Ishikawa (cell line): ENCODE measurements at regions not wholly inside any gene's neighbourhood (a gene's known extent, or its start where the extent isn't known, plus 50 kb on each side); places are given as distances from the start of the nearest gene placed in this dataset.

Source experiments
- EGR1 ChIP-seq: IDR thresholded peaks from 2 replicates; pipeline ENCODE4 v1.6.1; 2012
- MAX ChIP-seq: IDR thresholded peaks from 2 replicates; pipeline ENCODE4 v1.6.1; 2012
- TAF1 ChIP-seq: IDR thresholded peaks from 2 replicates; pipeline ENCODE4 v1.6.1; 2012; ENCODE audit warnings: low read depth, mild to moderate bottlenecking
- TCF12 ChIP-seq: IDR thresholded peaks from 2 replicates; pipeline ENCODE4 v1.6.1; 2012; ENCODE audit warnings: low read depth
- TEAD4 ChIP-seq: IDR thresholded peaks from 2 replicates; pipeline ENCODE4 v1.6.1; 2012
- YY1 ChIP-seq: IDR thresholded peaks from 2 replicates; pipeline ENCODE4 v1.6.1; 2012; ENCODE audit warnings: low read depth

- TF ChIP-seq TEAD4: no peak
- TF ChIP-seq EGR1: no peak
- no peak for TF ChIP-seq TCF12
- TF ChIP-seq TAF1: no peak
- TF ChIP-seq YY1: no peak
- TF ChIP-seq MAX: no peak
These were observed 308.8 kb downstream of the PRR32 start for GRCh38 chrX:127128282-127128681.
